ENCODE measurements at regions not wholly inside any gene's neighbourhood (a gene's known extent, or its start where the extent isn't known, plus 50 kb on each side); places are given as distances from the start of the nearest gene placed in this dataset.

DNA sequence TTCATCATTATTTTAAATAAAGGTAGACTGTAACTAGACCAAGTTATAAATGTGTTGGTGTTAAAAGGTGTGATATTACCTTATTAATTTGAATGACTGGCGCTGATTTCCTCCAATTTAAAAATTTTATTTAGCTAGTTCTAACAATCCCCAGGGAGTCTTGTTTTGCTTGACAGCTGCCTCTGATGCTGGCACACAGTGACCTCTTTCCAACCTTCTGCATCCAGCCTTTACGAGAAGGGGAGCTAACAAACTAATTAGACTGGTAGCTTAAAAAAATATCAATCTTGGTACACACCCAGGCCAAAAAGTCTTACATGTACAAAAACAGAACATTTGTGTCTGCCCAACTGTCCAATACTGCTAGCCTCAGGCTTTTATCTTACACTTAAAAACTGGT, 51.8 kb upstream of the ENPEP start:
- no peak overlapping the region for H3K4me3 ChIP-seq (ENCODE audit: low read depth, low read length)
- TF ChIP-seq ZNF423 (tag by site-specific recombination; IDR thresholded peaks at IDR 0.05) (no peak), GLI2 (tag by site-specific recombination; IDR thresholded peaks at IDR 0.05; ENCODE audit: borderline replicate concordance, low read depth) (no peak), ZNF560 (tag by site-specific recombination; IDR thresholded peaks at IDR 0.05; ENCODE audit: borderline replicate concordance) (no peak), ZNF416 (tag by site-specific recombination; IDR thresholded peaks at IDR 0.05) (no peak), ZNF37A (tag by site-specific recombination; IDR thresholded peaks at IDR 0.05) (no peak), ZNF24 (tag by site-specific recombination; IDR thresholded peaks at IDR 0.05) (no peak), REST (tag by site-specific recombination; IDR thresholded peaks at IDR 0.05) (no peak)
- TF ChIP-seq, protein P1, sequence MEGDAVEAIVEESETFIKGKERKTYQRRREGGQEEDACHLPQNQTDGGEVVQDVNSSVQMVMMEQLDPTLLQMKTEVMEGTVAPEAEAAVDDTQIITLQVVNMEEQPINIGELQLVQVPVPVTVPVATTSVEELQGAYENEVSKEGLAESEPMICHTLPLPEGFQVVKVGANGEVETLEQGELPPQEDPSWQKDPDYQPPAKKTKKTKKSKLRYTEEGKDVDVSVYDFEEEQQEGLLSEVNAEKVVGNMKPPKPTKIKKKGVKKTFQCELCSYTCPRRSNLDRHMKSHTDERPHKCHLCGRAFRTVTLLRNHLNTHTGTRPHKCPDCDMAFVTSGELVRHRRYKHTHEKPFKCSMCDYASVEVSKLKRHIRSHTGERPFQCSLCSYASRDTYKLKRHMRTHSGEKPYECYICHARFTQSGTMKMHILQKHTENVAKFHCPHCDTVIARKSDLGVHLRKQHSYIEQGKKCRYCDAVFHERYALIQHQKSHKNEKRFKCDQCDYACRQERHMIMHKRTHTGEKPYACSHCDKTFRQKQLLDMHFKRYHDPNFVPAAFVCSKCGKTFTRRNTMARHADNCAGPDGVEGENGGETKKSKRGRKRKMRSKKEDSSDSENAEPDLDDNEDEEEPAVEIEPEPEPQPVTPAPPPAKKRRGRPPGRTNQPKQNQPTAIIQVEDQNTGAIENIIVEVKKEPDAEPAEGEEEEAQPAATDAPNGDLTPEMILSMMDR (tag by site-specific recombination; IDR thresholded peaks at IDR 0.05), result no peak
- TF ChIP-seq, protein P2, sequence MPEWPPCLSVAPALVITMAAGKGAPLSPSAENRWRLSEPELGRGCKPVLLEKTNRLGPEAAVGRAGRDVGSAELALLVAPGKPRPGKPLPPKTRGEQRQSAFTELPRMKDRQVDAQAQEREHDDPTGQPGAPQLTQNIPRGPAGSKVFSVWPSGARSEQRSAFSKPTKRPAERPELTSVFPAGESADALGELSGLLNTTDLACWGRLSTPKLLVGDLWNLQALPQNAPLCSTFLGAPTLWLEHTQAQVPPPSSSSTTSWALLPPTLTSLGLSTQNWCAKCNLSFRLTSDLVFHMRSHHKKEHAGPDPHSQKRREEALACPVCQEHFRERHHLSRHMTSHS (tag by site-specific recombination; IDR thresholded peaks at IDR 0.05), result no peak
- CTCF ChIA-PET, result interaction anchor here (0.6 to 1.1 kb wide), 2 partner anchors 80 to 109 kb away, joined by 3 read pairs; no protein-coding TSS in a partner anchor
- POLR2A ChIA-PET, result no interaction called here
- H3K27ac ChIP-seq (ENCODE audit: extremely low read depth, low read depth, low read length), result no peak overlapping the region
- H3K9me3 ChIP-seq (ENCODE audit: control insufficient read depth, insufficient read depth, low read depth, low read length), result no peaks in the 10 kb centered on the region
- H3K4me1 ChIP-seq (ENCODE audit: control insufficient read depth, insufficient read depth, low read length), result no peaks in the 10 kb centered on the region
- H3K36me3 ChIP-seq (ENCODE audit: control insufficient read depth in 2 of 2, insufficient read depth in 1 of 2, low read length in 2 of 2), result no peaks in the 10 kb centered on the region

DNA sequence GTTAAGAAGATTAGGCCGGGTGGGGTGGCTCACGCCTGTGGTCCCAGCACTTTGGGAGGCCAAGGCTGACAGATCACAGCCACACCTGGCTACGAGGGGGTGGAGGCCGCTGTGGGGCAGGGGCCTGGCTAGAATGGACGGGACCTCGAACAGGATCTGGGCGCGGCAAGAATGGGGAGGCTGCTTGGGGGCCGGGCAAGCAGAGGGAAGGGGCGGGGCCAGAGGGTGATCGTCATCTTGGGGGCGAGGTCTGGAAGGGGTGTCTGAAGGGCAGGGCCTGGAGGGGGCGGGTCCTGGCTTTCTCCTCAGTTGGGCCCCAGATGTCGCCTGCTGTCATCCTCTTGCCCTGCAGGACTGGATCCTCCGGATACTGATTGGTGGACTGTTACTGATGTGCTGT, 57.3 kb upstream of the ENPEP start:
- Histone ChIP-seq H3K4me3 (ENCODE audit: low read depth, low read length) (no peak overlapping the region), H3K9me3 (ENCODE audit: control insufficient read depth, insufficient read depth, low read depth, low read length) (no peaks in the 10 kb centered on the region), H3K36me3 (ENCODE audit: control insufficient read depth in 2 of 2, insufficient read depth in 1 of 2, low read length in 2 of 2) (no peaks in the 10 kb centered on the region), H3K4me1 (ENCODE audit: control insufficient read depth, insufficient read depth, low read length) (no peaks in the 10 kb centered on the region), H3K27ac (ENCODE audit: extremely low read depth, low read depth, low read length) (no peak overlapping the region)
- CTCF ChIA-PET, result no interaction called here
- POLR2A ChIA-PET, result no interaction called here
- TF ChIP-seq, protein P3, sequence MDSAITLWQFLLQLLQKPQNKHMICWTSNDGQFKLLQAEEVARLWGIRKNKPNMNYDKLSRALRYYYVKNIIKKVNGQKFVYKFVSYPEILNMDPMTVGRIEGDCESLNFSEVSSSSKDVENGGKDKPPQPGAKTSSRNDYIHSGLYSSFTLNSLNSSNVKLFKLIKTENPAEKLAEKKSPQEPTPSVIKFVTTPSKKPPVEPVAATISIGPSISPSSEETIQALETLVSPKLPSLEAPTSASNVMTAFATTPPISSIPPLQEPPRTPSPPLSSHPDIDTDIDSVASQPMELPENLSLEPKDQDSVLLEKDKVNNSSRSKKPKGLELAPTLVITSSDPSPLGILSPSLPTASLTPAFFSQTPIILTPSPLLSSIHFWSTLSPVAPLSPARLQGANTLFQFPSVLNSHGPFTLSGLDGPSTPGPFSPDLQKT (IDR thresholded peaks at IDR 0.05; ENCODE audit: borderline replicate concordance, low read depth, low read length), result no peak
- no peak for TF ChIP-seq ZNF155 (tag by site-specific recombination; IDR thresholded peaks at IDR 0.05)
- TF ChIP-seq, protein P4, sequence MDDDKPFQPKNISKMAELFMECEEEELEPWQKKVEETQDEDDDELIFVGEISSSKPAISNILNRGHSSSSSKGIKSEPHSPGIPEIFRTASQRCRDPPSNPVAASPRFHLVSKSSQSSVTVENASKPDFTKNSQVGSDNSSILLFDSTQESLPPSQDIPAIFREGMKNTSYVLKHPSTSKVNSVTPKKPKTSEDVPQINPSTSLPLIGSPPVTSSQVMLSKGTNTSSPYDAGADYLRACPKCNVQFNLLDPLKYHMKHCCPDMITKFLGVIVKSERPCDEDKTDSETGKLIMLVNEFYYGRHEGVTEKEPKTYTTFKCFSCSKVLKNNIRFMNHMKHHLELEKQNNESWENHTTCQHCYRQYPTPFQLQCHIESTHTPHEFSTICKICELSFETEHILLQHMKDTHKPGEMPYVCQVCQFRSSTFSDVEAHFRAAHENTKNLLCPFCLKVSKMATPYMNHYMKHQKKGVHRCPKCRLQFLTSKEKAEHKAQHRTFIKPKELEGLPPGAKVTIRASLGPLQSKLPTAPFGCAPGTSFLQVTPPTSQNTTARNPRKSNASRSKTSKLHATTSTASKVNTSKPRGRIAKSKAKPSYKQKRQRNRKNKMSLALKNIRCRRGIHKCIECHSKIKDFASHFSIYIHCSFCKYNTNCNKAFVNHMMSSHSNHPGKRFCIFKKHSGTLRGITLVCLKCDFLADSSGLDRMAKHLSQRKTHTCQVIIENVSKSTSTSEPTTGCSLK (tag by site-specific recombination; IDR thresholded peaks at IDR 0.05), result no peak
- TF ChIP-seq, protein P5, sequence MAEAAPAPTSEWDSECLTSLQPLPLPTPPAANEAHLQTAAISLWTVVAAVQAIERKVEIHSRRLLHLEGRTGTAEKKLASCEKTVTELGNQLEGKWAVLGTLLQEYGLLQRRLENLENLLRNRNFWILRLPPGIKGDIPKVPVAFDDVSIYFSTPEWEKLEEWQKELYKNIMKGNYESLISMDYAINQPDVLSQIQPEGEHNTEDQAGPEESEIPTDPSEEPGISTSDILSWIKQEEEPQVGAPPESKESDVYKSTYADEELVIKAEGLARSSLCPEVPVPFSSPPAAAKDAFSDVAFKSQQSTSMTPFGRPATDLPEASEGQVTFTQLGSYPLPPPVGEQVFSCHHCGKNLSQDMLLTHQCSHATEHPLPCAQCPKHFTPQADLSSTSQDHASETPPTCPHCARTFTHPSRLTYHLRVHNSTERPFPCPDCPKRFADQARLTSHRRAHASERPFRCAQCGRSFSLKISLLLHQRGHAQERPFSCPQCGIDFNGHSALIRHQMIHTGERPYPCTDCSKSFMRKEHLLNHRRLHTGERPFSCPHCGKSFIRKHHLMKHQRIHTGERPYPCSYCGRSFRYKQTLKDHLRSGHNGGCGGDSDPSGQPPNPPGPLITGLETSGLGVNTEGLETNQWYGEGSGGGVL (tag by site-specific recombination; IDR thresholded peaks at IDR 0.05), result no peak
- no peak for TF ChIP-seq ZEB2 (tag by site-specific recombination; IDR thresholded peaks at IDR 0.05)
- no peak for TF ChIP-seq ZSCAN18 (tag by site-specific recombination; IDR thresholded peaks at IDR 0.05)
- TF ChIP-seq ZNF24 (tag by site-specific recombination; IDR thresholded peaks at IDR 0.05), result no peak
- TF ChIP-seq, protein P6, sequence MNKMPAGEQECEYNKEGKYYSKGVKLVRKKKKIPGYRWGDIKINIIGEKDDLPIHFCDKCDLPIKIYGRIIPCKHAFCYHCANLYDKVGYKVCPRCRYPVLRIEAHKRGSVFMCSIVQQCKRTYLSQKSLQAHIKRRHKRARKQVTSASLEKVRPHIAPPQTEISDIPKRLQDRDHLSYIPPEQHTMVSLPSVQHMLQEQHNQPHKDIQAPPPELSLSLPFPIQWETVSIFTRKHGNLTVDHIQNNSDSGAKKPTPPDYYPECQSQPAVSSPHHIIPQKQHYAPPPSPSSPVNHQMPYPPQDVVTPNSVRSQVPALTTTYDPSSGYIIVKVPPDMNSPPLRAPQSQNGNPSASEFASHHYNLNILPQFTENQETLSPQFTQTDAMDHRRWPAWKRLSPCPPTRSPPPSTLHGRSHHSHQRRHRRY (tag by site-specific recombination; IDR thresholded peaks at IDR 0.05), result no peak
- TF ChIP-seq, protein P7, sequence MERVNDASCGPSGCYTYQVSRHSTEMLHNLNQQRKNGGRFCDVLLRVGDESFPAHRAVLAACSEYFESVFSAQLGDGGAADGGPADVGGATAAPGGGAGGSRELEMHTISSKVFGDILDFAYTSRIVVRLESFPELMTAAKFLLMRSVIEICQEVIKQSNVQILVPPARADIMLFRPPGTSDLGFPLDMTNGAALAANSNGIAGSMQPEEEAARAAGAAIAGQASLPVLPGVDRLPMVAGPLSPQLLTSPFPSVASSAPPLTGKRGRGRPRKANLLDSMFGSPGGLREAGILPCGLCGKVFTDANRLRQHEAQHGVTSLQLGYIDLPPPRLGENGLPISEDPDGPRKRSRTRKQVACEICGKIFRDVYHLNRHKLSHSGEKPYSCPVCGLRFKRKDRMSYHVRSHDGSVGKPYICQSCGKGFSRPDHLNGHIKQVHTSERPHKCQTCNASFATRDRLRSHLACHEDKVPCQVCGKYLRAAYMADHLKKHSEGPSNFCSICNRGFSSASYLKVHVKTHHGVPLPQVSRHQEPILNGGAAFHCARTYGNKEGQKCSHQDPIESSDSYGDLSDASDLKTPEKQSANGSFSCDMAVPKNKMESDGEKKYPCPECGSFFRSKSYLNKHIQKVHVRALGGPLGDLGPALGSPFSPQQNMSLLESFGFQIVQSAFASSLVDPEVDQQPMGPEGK (tag by site-specific recombination; IDR thresholded peaks at IDR 0.05), result no peak
- TF ChIP-seq KLF8 (tag by site-specific recombination; IDR thresholded peaks at IDR 0.05), result no peak
